ENCODE measurements at regions not wholly inside any gene's neighbourhood (a gene's known extent, or its start where the extent isn't known, plus 50 kb on each side); places are given as distances from the start of the nearest gene placed in this dataset.

DNA sequence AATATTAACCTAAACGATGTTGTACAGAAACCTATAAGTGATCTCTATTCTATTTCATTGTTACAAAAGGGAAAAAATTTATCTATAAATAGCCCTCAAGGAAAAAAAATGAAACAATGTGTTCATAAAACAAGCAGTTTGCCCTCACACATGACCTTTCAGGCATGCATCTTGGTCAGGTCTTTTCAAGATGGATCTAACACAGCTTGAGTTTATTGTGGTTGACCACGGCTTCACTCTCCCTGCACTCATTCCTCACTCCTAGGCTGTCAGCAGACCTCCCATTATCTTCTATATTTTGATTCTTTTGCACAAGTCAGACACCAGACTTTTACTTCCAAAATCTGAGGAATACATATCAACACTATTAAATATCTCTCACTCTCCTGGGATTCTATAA lies 544.3 kb downstream of the KCNT2 start:
- Histone ChIP-seq H3K4me1 (ENCODE audit: control insufficient read depth, extremely low read depth, insufficient read depth, low read length) (no peaks in the 10 kb centered on the region), H3K4me2 (ENCODE audit: insufficient read depth, low read length) (no peak overlapping the region), H4K20me1 (replicated peaks; ENCODE audit: control insufficient read depth, extremely low read depth, insufficient read depth, low read length) (no peaks in the 10 kb centered on the region), H3K4me3 (replicated peaks in 1 of 3; ENCODE audit: insufficient read depth in 1 of 3, low read depth in 1 of 3, low read length in 3 of 3) (no peak overlapping the region), H3K9me1 (replicated peaks; ENCODE audit: control insufficient read depth, extremely low read depth, insufficient read depth, low read length) (no peaks in the 10 kb centered on the region), H3K27ac (ENCODE audit: insufficient read depth, low read depth, low read length) (no peak overlapping the region), H2AFZ (ENCODE audit: low read depth, low read length) (no peak overlapping the region), H3K79me2 (ENCODE audit: control insufficient read depth, insufficient read depth, low read length) (no peaks in the 10 kb centered on the region), H3K9me3 (replicated peaks; ENCODE audit: control insufficient read depth, insufficient read depth, low read length) (no peaks in the 10 kb centered on the region), H3K36me3 (ENCODE audit: control insufficient read depth in 2 of 2, extremely low read depth in 1 of 2, insufficient read depth in 2 of 2, low read length in 2 of 2) (no peaks in the 10 kb centered on the region), H3K27me3 (ENCODE audit: control insufficient read depth in 2 of 2, insufficient read depth in 2 of 2, low read length in 2 of 2) (no peaks in the 10 kb centered on the region), H3K9ac (replicated peaks; ENCODE audit: extremely low read depth, insufficient read depth, low read length) (no peak overlapping the region)
- FAIRE-seq (no peak), DNase-seq (ENCODE audit: low read depth, low spot score) (no peak)
- BruUV-seq (replicated peaks) = no TSS peak
- CTCF ChIA-PET = interaction anchor here (1.0 kb wide), 1 partner anchor 8 kb away, joined by 3 read pairs; no protein-coding TSS in a partner anchor
- intact Hi-C loops (cut with micrococcal nuclease) (no loop called here), dilution Hi-C loops (cut with MboI; ENCODE audit: extremely low pct_ligation_motif_present, low sequenced_read_pairs) (no loop called here)
- POLR2A ChIA-PET = no interaction called here
- TF ChIP-seq EZH2 (IDR thresholded peaks at IDR 0.05; ENCODE audit: borderline replicate concordance, low read depth, low read length, severe bottlenecking) (no peak), GATA2 (IDR thresholded peaks at IDR 0.05; ENCODE audit: insufficient read depth, insufficient read length, low read depth, low read length) (no peak), FOS (IDR thresholded peaks at IDR 0.05; ENCODE audit: borderline replicate concordance, insufficient read depth, low read length) (no peak), JUN (IDR thresholded peaks at IDR 0.05; ENCODE audit: borderline replicate concordance, insufficient read depth, insufficient read length, low read depth) (no peak), MYC (IDR thresholded peaks at IDR 0.05; ENCODE audit: low read depth, low read length) (no peak), CTCF (IDR thresholded peaks at IDR 0.05; ENCODE audit: extremely low read depth in 1 of 2, insufficient read depth in 1 of 2, low read depth in 1 of 2, low read length in 2 of 2) (no peak), POLR2A (IDR thresholded peaks at IDR 0.05; ENCODE audit: low read depth, low read length) (no peak), POLR2AphosphoS5 (IDR thresholded peaks at IDR 0.05; ENCODE audit: insufficient read depth, low read depth, low read length) (no peak)
- TF ChIP-seq, protein P1, sequence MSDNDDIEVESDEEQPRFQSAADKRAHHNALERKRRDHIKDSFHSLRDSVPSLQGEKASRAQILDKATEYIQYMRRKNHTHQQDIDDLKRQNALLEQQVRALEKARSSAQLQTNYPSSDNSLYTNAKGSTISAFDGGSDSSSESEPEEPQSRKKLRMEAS (IDR thresholded peaks at IDR 0.05; ENCODE audit: insufficient read depth, insufficient read length) = no peak
